ENCODE measurements at regions not wholly inside any gene's neighbourhood (a gene's known extent, or its start where the extent isn't known, plus 50 kb on each side); places are given as distances from the start of the nearest gene placed in this dataset.

GRCh38 chr5:112086740-112087139 lies 329.7 kb upstream of the NREP start:
- no peak for TF ChIP-seq CTCF (conservative IDR thresholded peaks at IDR 0.05 in 1 of 2, IDR thresholded peaks at IDR 0.05 in 1 of 2; ENCODE audit: extremely low read depth in 1 of 2, insufficient read depth in 1 of 2, low read depth in 1 of 2, low read length in 2 of 2)
- no peak for TF ChIP-seq EZH2 (IDR thresholded peaks at IDR 0.05; ENCODE audit: borderline replicate concordance, low read length)
